AG04450 (cell line): ENCODE measurements at regions not wholly inside any gene's neighbourhood (a gene's known extent, or its start where the extent isn't known, plus 50 kb on each side); places are given as distances from the start of the nearest gene placed in this dataset.

Experiments
- CTCF ChIA-PET: fragments of 300-600, 350-600 bp; formaldehyde crosslinking; extraction: SDS; loops from one replicate; lab custom pipeline; 2022; ENCODE audit warnings: antibody characterized with exemption, inconsistent platforms; lab: Charles Lee
- POLR2A ChIA-PET: fragments of 350-600 bp; formaldehyde crosslinking; extraction: SDS; loops from one replicate; lab custom pipeline; 2021; ENCODE audit warnings: antibody characterized with exemption, inconsistent platforms; lab: Yijun Ruan, JAX
- DNase-seq: peaks from one replicate; pipeline ENCODE4 v3.0.0-alpha.2; 2011; ENCODE audit warnings: low read depth, low spot score
- H3K27ac ChIP-seq: one replicate; pipeline ENCODE4 v1.5.1; 2012; ENCODE audit warnings: low read depth, low read length, control low read depth
- H3K27me3 ChIP-seq: one replicate; pipeline ENCODE4 v1.6.0; 2012; ENCODE audit warnings: low read length; ENCODE audit not compliant: control insufficient read depth, insufficient read depth
- H3K4me3 ChIP-seq: 2 replicates; pipeline ENCODE4 v1.5.1; 2011; ENCODE audit warnings: mild to moderate bottlenecking, low read depth, low read length, control low read depth
- H3K9me3 ChIP-seq: 2 replicates; pipeline ENCODE4 v1.5.1; 2012; ENCODE audit warnings: low read length; ENCODE audit not compliant: control insufficient read depth, insufficient read depth
- CTCF ChIP-seq: IDR thresholded peaks from 2 replicates; pipeline ENCODE4 v1.5.1; 2011; ENCODE audit warnings: low read depth, low read length, control low read depth, inconsistent platforms

GRCh38 chr5:115429345-115429940 is 115.1 kb downstream of the FEM1C start:
- H3K27ac ChIP-seq, result no peak overlapping the region
- CTCF ChIA-PET, result no interaction called here
- no peaks in the 10 kb centered on the region for H3K9me3 ChIP-seq
- no peak for DNase-seq
- POLR2A ChIA-PET, result no interaction called here
- H3K4me3 ChIP-seq, result no peak overlapping the region
- H3K27me3 ChIP-seq, result no peaks in the 10 kb centered on the region
- no peak for TF ChIP-seq CTCF

GRCh38 chr5:115428676-115429075 is 115.9 kb downstream of the FEM1C start:
- POLR2A ChIA-PET, result no interaction called here
- no peak for DNase-seq
- H3K27ac ChIP-seq, result no peak overlapping the region
- CTCF ChIA-PET, result no interaction called here
- TF ChIP-seq CTCF, result no peak
- no peaks in the 10 kb centered on the region for H3K9me3 ChIP-seq
- no peaks in the 10 kb centered on the region for H3K27me3 ChIP-seq
- H3K4me3 ChIP-seq, result no peak overlapping the region

GRCh38 chr5:115428248-115428647 is 116.3 kb downstream of the FEM1C start:
- CTCF ChIA-PET, result interaction anchor here (0.7 kb wide), 1 partner anchor 146 kb away, joined by 3 read pairs; no protein-coding TSS in a partner anchor
- Histone ChIP-seq H3K27ac (no peak overlapping the region), H3K4me3 (no peak overlapping the region), H3K27me3 (no peaks in the 10 kb centered on the region), H3K9me3 (no peaks in the 10 kb centered on the region)
- no peak for TF ChIP-seq CTCF
- POLR2A ChIA-PET, result no interaction called here
- no peak for DNase-seq

- POLR2A ChIA-PET, result no interaction called here
- no peak for DNase-seq
- Histone ChIP-seq H3K27ac (no peak overlapping the region), H3K27me3 (no peaks in the 10 kb centered on the region), H3K4me3 (no peak overlapping the region), H3K9me3 (no peaks in the 10 kb centered on the region)
- no peak for TF ChIP-seq CTCF
- CTCF ChIA-PET, result no interaction called here
Measured at GRCh38 chr5:115424446-115424845, 120.1 kb downstream of the FEM1C start.

GRCh38 chr5:115424030-115424429 is 120.5 kb downstream of the FEM1C start:
- CTCF ChIA-PET, result no interaction called here
- Histone ChIP-seq H3K27me3 (no peaks in the 10 kb centered on the region), H3K27ac (no peak overlapping the region), H3K4me3 (no peak overlapping the region), H3K9me3 (no peaks in the 10 kb centered on the region)
- no peak for DNase-seq
- no peak for TF ChIP-seq CTCF
- POLR2A ChIA-PET, result no interaction called here
